Peyer's patch (tissue), 4 donors: ENCODE measurements at regions not wholly inside any gene's neighbourhood (a gene's known extent, or its start where the extent isn't known, plus 50 kb on each side); places are given as distances from the start of the nearest gene placed in this dataset.
"Not testable (repeated sequence)": the region's sequence is repeated elsewhere in the genome, so short reads cannot be mapped to it uniquely, and the experiment has no call there.

Source experiments
- DNase-seq, 3 donors: peaks; one replicate each; pipeline ENCODE4 v3.0.0-alpha.2; 2017 to 2019
- H3K27ac ChIP-seq, 4 donors: fragments of 200-600 bp; sonication (generic); one replicate each; pipeline ENCODE4 v1.5.1; 2016 to 2019
- H3K27me3 ChIP-seq, 2 donors: fragments of 200-600 bp; sonication (generic); one replicate each; pipeline ENCODE4 v1.5.1; 2019
- H3K36me3 ChIP-seq, 3 donors: fragments of 200-600 bp; sonication (generic); one replicate each; pipeline ENCODE4 v1.5.1; 2016 to 2019
- H3K4me1 ChIP-seq, 4 donors: fragments of 200-600 bp; sonication (generic); one replicate each; pipeline ENCODE4 v1.5.1; 2016 to 2019
- H3K4me3 ChIP-seq, 4 donors: fragments of 200-600 bp; sonication (generic); 1 replicate in 3 of 4; 2 replicates in 1 of 4; pipeline ENCODE4 v1.5.1; 2016 to 2019; ENCODE audit warnings: mild to moderate bottlenecking in 1 of 4
- H3K9me3 ChIP-seq, 4 donors: fragments of 200-600 bp; sonication (generic); one replicate each; pipeline ENCODE4 v1.5.1; 2016 to 2019; ENCODE audit warnings: mild to moderate bottlenecking in 1 of 4
- CTCF ChIP-seq, 6 experiments: fragments of 450-650 bp in 4 of 6; fragments of 200-600 bp in 2 of 6; sonication (generic) in 1 of 6; IDR thresholded peaks; one replicate each; pipeline ENCODE4 v1.5.1; 2017 to 2019; ENCODE audit warnings: antibody characterized with exemption in 6 of 6, mild to moderate bottlenecking in 3 of 6, moderate library complexity in 1 of 6
- POLR2A ChIP-seq, 2 donors: fragments of 450-650 bp; IDR thresholded peaks; one replicate each; pipeline ENCODE4 v1.5.1; 2017; ENCODE audit warnings: antibody characterized with exemption in 2 of 2, mild to moderate bottlenecking in 2 of 2, moderate library complexity in 2 of 2

- Histone ChIP-seq H3K9me3 (no peaks in the 10 kb centered on the region), H3K27me3 (no peaks in the 10 kb centered on the region), H3K4me3 (no peak overlapping the region), H3K4me1 (no peaks in the 10 kb centered on the region), H3K36me3 (no peaks in the 10 kb centered on the region), H3K27ac (no peak overlapping the region)
- no peak for DNase-seq
- TF ChIP-seq CTCF (IDR thresholded peaks at IDR 0.05), result no peak
- no peak for TF ChIP-seq POLR2A (IDR thresholded peaks at IDR 0.05)
Observed at GRCh38 chr16:52123061-52123839, 423.7 kb downstream of the TOX3 start.

GRCh38 chr16:52117171-52117570 is 429.8 kb downstream of the TOX3 start:
- no peak overlapping the region for H3K27ac ChIP-seq
- no peaks in the 10 kb centered on the region for H3K4me1 ChIP-seq
- no peak for TF ChIP-seq POLR2A (IDR thresholded peaks at IDR 0.05)
- TF ChIP-seq CTCF (IDR thresholded peaks at IDR 0.05), result no peak
- no peaks in the 10 kb centered on the region for H3K9me3 ChIP-seq
- no peak for DNase-seq
- no peaks in the 10 kb centered on the region for H3K27me3 ChIP-seq
- H3K4me3 ChIP-seq, result no peak overlapping the region
- no peaks in the 10 kb centered on the region for H3K36me3 ChIP-seq

- no peak for DNase-seq
- H3K27ac ChIP-seq, result no peak overlapping the region
Observed at GRCh38 chr16:52114379-52114778, 432.6 kb downstream of the TOX3 start.

GRCh38 chr16:52113533-52114183 is 433.3 kb downstream of the TOX3 start:
- TF ChIP-seq POLR2A (IDR thresholded peaks at IDR 0.05) (no peak), CTCF (IDR thresholded peaks at IDR 0.05) (no peak)
- no peaks in the 10 kb centered on the region for H3K27me3 ChIP-seq
- no peaks in the 10 kb centered on the region for H3K4me1 ChIP-seq
- no peaks in the 10 kb centered on the region for H3K9me3 ChIP-seq
- DNase-seq, result no peak
- no peaks in the 10 kb centered on the region for H3K36me3 ChIP-seq
- H3K27ac ChIP-seq, result no peak overlapping the region
- H3K4me3 ChIP-seq, result no peak overlapping the region

More at GRCh38 chr16:52114379-52114778, 432.6 kb downstream of the TOX3 start:
- Histone ChIP-seq H3K36me3 (no peaks in the 10 kb centered on the region), H3K9me3 (no peaks in the 10 kb centered on the region), H3K4me1 (no peaks in the 10 kb centered on the region), H3K4me3 (no peak overlapping the region), H3K27me3 (no peaks in the 10 kb centered on the region)
- TF ChIP-seq CTCF (IDR thresholded peaks at IDR 0.05) (peak in 2 of 6 experiments; percentile 41 to 46), POLR2A (IDR thresholded peaks at IDR 0.05) (no peak)

- not testable (repeated sequence) for H3K27ac ChIP-seq, H3K9me3 ChIP-seq, H3K27me3 ChIP-seq, H3K36me3 ChIP-seq, H3K4me3 ChIP-seq, DNase-seq, H3K4me1 ChIP-seq
Observed at GRCh38 chr16:52104993-52105392, 441.9 kb downstream of the TOX3 start.

- TF ChIP-seq CTCF (IDR thresholded peaks at IDR 0.05), result no peak
- no peak for DNase-seq
- Histone ChIP-seq H3K4me3 (no peak overlapping the region), H3K9me3 (no peaks in the 10 kb centered on the region), H3K36me3 (no peaks in the 10 kb centered on the region), H3K27me3 (no peaks in the 10 kb centered on the region), H3K27ac (no peak overlapping the region), H3K4me1 (peaks cover 0 to 5% (median 0%) of the 10 kb centered on the region in 4 donors)
Observed at GRCh38 chr16:52103791-52104190, 443.2 kb downstream of the TOX3 start.
